Lung (tissue), 11 donors: ENCODE measurements at regions not wholly inside any gene's neighbourhood (a gene's known extent, or its start where the extent isn't known, plus 50 kb on each side); places are given as distances from the start of the nearest gene placed in this dataset.
A peak's percentile ranks its signal among the peaks of the same experiment; 100 is the strongest.

Experiments used
- ATAC-seq: fragments of 200-7000 bp; cut with Tn5 transposase; one replicate; pipeline ENCODE4 v1.9.1; 2020; ENCODE audit warnings: moderate number of reproducible peaks; ENCODE audit not compliant: insufficient read depth, low FRiP score
- DNase-seq, 3 donors: peaks; one replicate each; pipeline ENCODE4 v3.0.0-alpha.2; 2013 to 2017
- H3K27ac ChIP-seq, 2 donors: one replicate each; pipeline ENCODE4 v1.5.1; 2013; ENCODE audit warnings: mild to moderate bottlenecking in 2 of 2, moderate library complexity in 2 of 2, control low read depth in 1 of 2, inconsistent platforms in 1 of 2, low read depth in 1 of 2, low read length in 1 of 2
- H3K27me3 ChIP-seq, 3 donors: one replicate each; pipeline ENCODE4 v1.5.1; 2013; ENCODE audit warnings: low read length in 2 of 3; ENCODE audit not compliant: control insufficient read depth in 3 of 3, insufficient read depth in 3 of 3
- H3K36me3 ChIP-seq, 4 donors: one replicate each; pipeline ENCODE4 v1.5.1; 2013; ENCODE audit warnings: low read length in 4 of 4, mild to moderate bottlenecking in 1 of 4, moderate library complexity in 1 of 4; ENCODE audit not compliant: control insufficient read depth in 4 of 4, insufficient read depth in 4 of 4
- H3K4me1 ChIP-seq, 5 donors: one replicate each; pipeline ENCODE4 v1.5.1; 2013; ENCODE audit warnings: low read length in 5 of 5, mild to moderate bottlenecking in 2 of 5, moderate library complexity in 1 of 5; ENCODE audit not compliant: control insufficient read depth in 5 of 5, insufficient read depth in 5 of 5
- H3K4me3 ChIP-seq: one replicate; pipeline ENCODE4 v1.5.1; 2013; ENCODE audit warnings: mild to moderate bottlenecking, control low read depth, moderate library complexity
- H3K9ac ChIP-seq, 2 donors: one replicate each; pipeline ENCODE4 v1.5.1; 2013; ENCODE audit warnings: low read length in 2 of 2, control low read depth in 1 of 2; ENCODE audit not compliant: insufficient read depth in 1 of 2
- H3K9me3 ChIP-seq, 4 donors: one replicate each; pipeline ENCODE4 v1.5.1; 2013; ENCODE audit warnings: low read length in 3 of 4, mild to moderate bottlenecking in 1 of 4, moderate library complexity in 1 of 4; ENCODE audit not compliant: control insufficient read depth in 4 of 4, insufficient read depth in 3 of 4
- WGBS, 2 donors: extraction: QIAGEN DNeasy Blood & Tissue Kit; methylation state at CpG; one replicate each; pipeline ENCODE4 v1.1.7; 2013; 5-methylcytosine and 5-hydroxymethylcytosine counted together
- TF ChIP-seq, protein P1 (sequence below): IDR thresholded peaks from 2 replicates; pipeline ENCODE4 v1.5.1; 2012; ENCODE audit warnings: mild to moderate bottlenecking; ENCODE audit errors: control extremely low read depth, extremely low read depth
- donor health status: control.
- donor health status: control.
- donor health status: Bipolar disorder and iron deficiency.
- donor health status: healthy.
- donor health status: DM: yes; HTN: yes; CAD: no.

DNA sequence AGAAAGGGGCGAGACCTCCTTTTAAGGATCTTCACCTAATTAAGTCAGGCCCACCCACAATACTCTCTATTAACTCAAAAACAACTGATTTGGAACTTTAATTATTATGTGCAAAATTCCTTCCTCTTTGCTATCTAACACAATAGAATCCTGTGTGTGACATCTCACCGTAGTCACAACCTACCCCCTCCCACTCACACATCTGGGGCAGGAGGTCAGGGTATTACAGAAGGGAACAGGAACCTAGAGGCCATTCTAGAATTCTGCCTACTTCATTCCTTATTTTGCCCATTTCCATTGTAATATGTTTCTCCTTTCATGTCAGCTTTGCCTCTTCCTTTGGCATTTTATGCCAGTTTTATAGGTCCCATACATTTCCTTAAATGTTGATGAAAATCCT is 829.3 kb upstream of the ID2 start:
- no peak overlapping the region for H3K9ac ChIP-seq
- peaks cover 0 to 2% (median 0%) of the 10 kb centered on the region in 4 donors for H3K9me3 ChIP-seq
- no peak overlapping the region for H3K27ac ChIP-seq
- no peak overlapping the region for H3K4me3 ChIP-seq
- peaks cover 0 to 4% (median 0%) of the 10 kb centered on the region in 5 donors for H3K4me1 ChIP-seq
- peak in 1 of 3 donors; percentile 8 for DNase-seq
- no peaks in the 10 kb centered on the region for H3K36me3 ChIP-seq
- TF ChIP-seq, protein P1, sequence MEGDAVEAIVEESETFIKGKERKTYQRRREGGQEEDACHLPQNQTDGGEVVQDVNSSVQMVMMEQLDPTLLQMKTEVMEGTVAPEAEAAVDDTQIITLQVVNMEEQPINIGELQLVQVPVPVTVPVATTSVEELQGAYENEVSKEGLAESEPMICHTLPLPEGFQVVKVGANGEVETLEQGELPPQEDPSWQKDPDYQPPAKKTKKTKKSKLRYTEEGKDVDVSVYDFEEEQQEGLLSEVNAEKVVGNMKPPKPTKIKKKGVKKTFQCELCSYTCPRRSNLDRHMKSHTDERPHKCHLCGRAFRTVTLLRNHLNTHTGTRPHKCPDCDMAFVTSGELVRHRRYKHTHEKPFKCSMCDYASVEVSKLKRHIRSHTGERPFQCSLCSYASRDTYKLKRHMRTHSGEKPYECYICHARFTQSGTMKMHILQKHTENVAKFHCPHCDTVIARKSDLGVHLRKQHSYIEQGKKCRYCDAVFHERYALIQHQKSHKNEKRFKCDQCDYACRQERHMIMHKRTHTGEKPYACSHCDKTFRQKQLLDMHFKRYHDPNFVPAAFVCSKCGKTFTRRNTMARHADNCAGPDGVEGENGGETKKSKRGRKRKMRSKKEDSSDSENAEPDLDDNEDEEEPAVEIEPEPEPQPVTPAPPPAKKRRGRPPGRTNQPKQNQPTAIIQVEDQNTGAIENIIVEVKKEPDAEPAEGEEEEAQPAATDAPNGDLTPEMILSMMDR = no peak
- no peak for ATAC-seq
- 38 to 45% methylated on average over 2 of the region's 2 CpGs for WGBS, 2 donors
- H3K27me3 ChIP-seq = no peaks in the 10 kb centered on the region

DNA sequence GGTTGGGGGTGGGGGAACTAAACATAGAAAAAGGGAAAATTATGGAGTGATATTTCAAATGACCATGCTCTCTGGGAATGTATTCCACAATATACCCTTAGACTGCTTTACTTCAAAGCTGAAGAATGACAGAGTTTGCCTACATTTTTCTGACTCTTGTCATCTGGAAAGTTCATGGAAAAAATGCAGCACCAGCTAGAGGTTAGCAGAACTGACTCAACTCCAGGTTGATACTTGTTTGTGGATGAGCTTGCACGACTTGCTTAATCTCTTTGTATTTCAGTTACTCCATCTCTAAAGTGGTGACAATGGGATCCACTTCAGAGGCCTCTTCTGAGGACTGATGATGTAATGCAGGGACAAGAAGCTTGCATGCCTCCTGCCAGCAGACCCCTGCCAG is 824.0 kb upstream of the ID2 start:
- Histone ChIP-seq H3K27ac (no peak overlapping the region), H3K36me3 (no peaks in the 10 kb centered on the region), H3K4me1 (peaks cover 0 to 6% (median 0%) of the 10 kb centered on the region in 5 donors), H3K9ac (no peak overlapping the region), H3K4me3 (no peak overlapping the region), H3K27me3 (no peaks in the 10 kb centered on the region), H3K9me3 (peaks cover 0 to 4% (median 0%) of the 10 kb centered on the region in 4 donors)
- 56 to 77% methylated on average over 1 of the region's 1 CpG for WGBS, 2 donors
- ATAC-seq = no peak
- TF ChIP-seq, protein P1 = no peak
- DNase-seq = peak in 1 of 3 donors; percentile 4

DNA sequence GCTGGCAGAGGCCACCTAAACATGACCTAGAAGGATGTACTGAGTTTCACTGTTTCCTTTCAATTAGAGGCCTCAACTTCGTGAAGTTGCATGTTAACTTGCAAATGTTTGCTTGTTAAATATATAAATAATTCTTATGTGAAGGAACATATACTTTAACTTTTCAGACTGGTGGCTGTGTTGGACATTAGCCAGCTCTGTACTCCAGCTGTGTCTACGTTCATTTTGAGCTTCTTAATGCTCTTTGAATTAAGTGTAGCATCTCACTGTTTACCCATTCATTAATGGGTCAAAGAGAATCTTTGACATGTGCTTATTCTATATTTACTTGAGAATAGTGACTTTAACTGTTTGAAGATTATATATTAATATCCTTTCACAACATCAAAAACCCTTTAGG is 823.2 kb upstream of the ID2 start:
- Histone ChIP-seq H3K36me3 (no peaks in the 10 kb centered on the region), H3K9ac (no peak overlapping the region), H3K4me1 (peaks cover 0 to 6% (median 0%) of the 10 kb centered on the region in 5 donors), H3K27ac (no peak overlapping the region), H3K27me3 (no peaks in the 10 kb centered on the region), H3K4me3 (no peak overlapping the region), H3K9me3 (peaks cover 0 to 4% (median 0%) of the 10 kb centered on the region in 4 donors)
- WGBS, 2 donors = 56 to 68% methylated on average over 2 of the region's 2 CpGs
- no peak for ATAC-seq
- DNase-seq = peak; percentile 69 to 91 (median 84)
- TF ChIP-seq, protein P1 = no peak

DNA sequence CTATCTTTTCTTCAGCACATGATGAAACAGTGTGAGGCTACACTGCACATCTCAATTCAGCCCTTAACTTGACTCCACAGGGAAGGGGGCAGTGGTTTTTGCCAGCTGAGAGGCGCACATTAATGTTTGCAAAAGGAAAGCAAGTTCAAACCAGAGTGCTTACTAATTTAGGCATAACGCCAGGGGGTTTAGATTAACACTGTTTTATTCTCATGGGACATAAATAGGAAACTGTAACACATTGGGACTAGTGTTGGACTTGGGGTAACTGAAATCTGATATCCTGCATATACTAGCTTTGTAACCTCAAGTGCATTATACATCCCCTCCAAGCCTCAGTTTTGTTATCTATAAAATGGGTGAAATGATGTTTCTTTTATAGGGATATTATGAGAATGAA is 821.2 kb upstream of the ID2 start:
- peak in 2 of 3 donors; percentile 17 to 44 for DNase-seq
- TF ChIP-seq, protein P1 = no peak
- Histone ChIP-seq H3K27me3 (no peaks in the 10 kb centered on the region), H3K27ac (no peak overlapping the region), H3K4me1 (peaks cover 0 to 6% (median 0%) of the 10 kb centered on the region in 5 donors), H3K36me3 (no peaks in the 10 kb centered on the region), H3K4me3 (no peak overlapping the region), H3K9me3 (peaks cover 0 to 4% (median 0%) of the 10 kb centered on the region in 4 donors), H3K9ac (no peak overlapping the region)
- ATAC-seq = no peak
- 70 to 82% methylated on average over 2 of the region's 2 CpGs for WGBS, 2 donors
